Mesenchymal stem cell (in vitro differentiated cells and primary cell): ENCODE measurements at regions not wholly inside any gene's neighbourhood (a gene's known extent, or its start where the extent isn't known, plus 50 kb on each side); places are given as distances from the start of the nearest gene placed in this dataset.

Experiments
- DNase-seq: peaks from one replicate; pipeline ENCODE4 v3.0.0-alpha.2; 2013
- H2AFZ ChIP-seq: one replicate; pipeline ENCODE4 v1.6.1; 2013; ENCODE audit warnings: low read depth, mild to moderate bottlenecking, control low read depth, inconsistent platforms, low read length, moderate library complexity
- H2AK5ac ChIP-seq: 2 replicates; pipeline ENCODE4 v1.6.1; 2013; ENCODE audit warnings: low read length, moderate library complexity, mild to moderate bottlenecking, inconsistent platforms; ENCODE audit not compliant: severe bottlenecking
- H2BK120ac ChIP-seq: one replicate; pipeline ENCODE4 v1.6.1; 2013; ENCODE audit warnings: low read depth, mild to moderate bottlenecking, inconsistent platforms, low read length, moderate library complexity
- H2BK12ac ChIP-seq, 2 experiments: one replicate each; pipeline ENCODE4 v1.6.1; 2013; ENCODE audit warnings: inconsistent platforms in 2 of 2, low read length in 2 of 2, mild to moderate bottlenecking in 2 of 2, moderate library complexity in 2 of 2, control low read depth in 1 of 2
- H2BK15ac ChIP-seq: one replicate; pipeline ENCODE4 v1.6.1; 2013; ENCODE audit warnings: mild to moderate bottlenecking, low read depth, inconsistent platforms; ENCODE audit not compliant: poor library complexity, severe bottlenecking
- H2BK5ac ChIP-seq: 2 replicates; pipeline ENCODE4 v1.6.1; 2013; ENCODE audit warnings: low read depth, mild to moderate bottlenecking, low read length, control low read depth, inconsistent platforms; ENCODE audit not compliant: poor library complexity, severe bottlenecking
- H3K14ac ChIP-seq, 2 experiments: one replicate each; pipeline ENCODE4 v1.6.1; 2013; ENCODE audit warnings: inconsistent platforms in 2 of 2, low read length in 2 of 2, control low read depth in 1 of 2, mild to moderate bottlenecking in 1 of 2, moderate library complexity in 1 of 2
- H3K18ac ChIP-seq, 2 experiments: one replicate each; pipeline ENCODE4 v1.6.1; 2013; ENCODE audit warnings: inconsistent platforms in 2 of 2, low read length in 2 of 2, control low read depth in 1 of 2, low read depth in 1 of 2, mild to moderate bottlenecking in 1 of 2
- H3K23ac ChIP-seq, 2 experiments: one replicate each; pipeline ENCODE4 v1.6.1; 2013; ENCODE audit warnings: inconsistent platforms in 2 of 2, low read length in 2 of 2, mild to moderate bottlenecking in 2 of 2, moderate library complexity in 2 of 2, control low read depth in 1 of 2
- H3K27ac ChIP-seq: 2 replicates; pipeline ENCODE4 v1.5.1; 2013; ENCODE audit warnings: mild to moderate bottlenecking, moderate library complexity, low read length, control low read depth, inconsistent platforms; ENCODE audit not compliant: poor library complexity, severe bottlenecking
- H3K27me3 ChIP-seq, 2 experiments: 2 replicates each; pipeline versions ENCODE4 v1.6.1 to v1.7.0; 2013; ENCODE audit warnings: low read length in 2 of 2, mild to moderate bottlenecking in 2 of 2, moderate library complexity in 2 of 2, control low read depth in 1 of 2, inconsistent platforms in 1 of 2; ENCODE audit not compliant: control insufficient read depth in 1 of 2, insufficient read depth in 1 of 2
- H3K36me3 ChIP-seq, 2 experiments: 2 replicates each; pipeline versions ENCODE4 v1.6.1 to v1.7.0; 2013; ENCODE audit warnings: low read length in 2 of 2, control low read depth in 1 of 2, inconsistent platforms in 1 of 2, low read depth in 1 of 2, mild to moderate bottlenecking in 1 of 2; ENCODE audit not compliant: insufficient read depth in 2 of 2, control insufficient read depth in 1 of 2
- H3K4ac ChIP-seq, 2 experiments: one replicate each; pipeline ENCODE4 v1.6.1; 2013; ENCODE audit warnings: inconsistent platforms in 2 of 2, low read length in 2 of 2, mild to moderate bottlenecking in 2 of 2, moderate library complexity in 2 of 2, control low read depth in 1 of 2, low read depth in 1 of 2
- H3K4me1 ChIP-seq: 2 replicates; pipeline ENCODE4 v1.6.1; 2013; ENCODE audit warnings: low read depth, low read length, control low read depth; ENCODE audit not compliant: control insufficient read depth, insufficient read depth
- H3K4me2 ChIP-seq: 2 replicates; pipeline ENCODE4 v1.6.1; 2013; ENCODE audit warnings: low read length, mild to moderate bottlenecking, inconsistent platforms; ENCODE audit not compliant: poor library complexity, severe bottlenecking
- H3K4me3 ChIP-seq, 2 experiments: 2 replicates each; pipeline versions ENCODE4 v1.5.1 to v1.7.0; 2013; ENCODE audit warnings: low read length in 2 of 2, mild to moderate bottlenecking in 2 of 2, control low read depth in 1 of 2, low read depth in 1 of 2; ENCODE audit not compliant: insufficient read depth in 1 of 2
- H3K79me1 ChIP-seq: replicated peaks from 2 replicates; pipeline ENCODE4 v1.6.1; 2013; ENCODE audit warnings: mild to moderate bottlenecking, control low read depth, low read length, inconsistent platforms; ENCODE audit not compliant: poor library complexity, severe bottlenecking
- H3K9ac ChIP-seq: 2 replicates; pipeline ENCODE4 v1.7.0; 2013; ENCODE audit warnings: mild to moderate bottlenecking, low read length, moderate library complexity
- H3K9me3 ChIP-seq: 2 replicates; pipeline ENCODE4 v1.7.0; 2013; ENCODE audit warnings: mild to moderate bottlenecking, low read length; ENCODE audit not compliant: control insufficient read depth
- H4K8ac ChIP-seq: one replicate; pipeline ENCODE4 v1.6.1; 2013; ENCODE audit warnings: inconsistent platforms, mild to moderate bottlenecking, low read length, moderate library complexity
- H4K91ac ChIP-seq: one replicate; pipeline ENCODE4 v1.6.1; 2013; ENCODE audit warnings: mild to moderate bottlenecking, low read length, inconsistent platforms
- WGBS: methylation state at CpG from one replicate; pipeline ENCODE4 v1.1.7; 2013; ENCODE audit warnings: mixed read lengths; 5-methylcytosine and 5-hydroxymethylcytosine counted together

- Histone ChIP-seq H2AK5ac (no peak overlapping the region), H3K79me1 (no peaks in the 10 kb centered on the region), H3K4me3 (no peak overlapping the region), H2AFZ (no peak overlapping the region), H3K9ac (no peak overlapping the region), H2BK12ac (no peak overlapping the region), H3K9me3 (no peaks in the 10 kb centered on the region), H3K18ac (no peak overlapping the region), H2BK5ac (no peak overlapping the region), H2BK15ac (no peak overlapping the region), H3K27ac (no peak overlapping the region), H3K4ac (no peak overlapping the region), H3K4me1 (no peaks in the 10 kb centered on the region), H4K8ac (no peak overlapping the region), H2BK120ac (no peak overlapping the region), H3K14ac (no peak overlapping the region), H3K4me2 (no peak overlapping the region), H3K27me3 (no peaks in the 10 kb centered on the region), H4K91ac (no peak overlapping the region), H3K23ac (no peak overlapping the region), H3K36me3 (no peaks in the 10 kb centered on the region)
- WGBS, result 84% methylated on average over 1 of the region's 1 CpG
- DNase-seq, result no peak
Measured at GRCh38 chr16:5647051-5647450, 549.5 kb upstream of the EEF2KMT start.

DNA sequence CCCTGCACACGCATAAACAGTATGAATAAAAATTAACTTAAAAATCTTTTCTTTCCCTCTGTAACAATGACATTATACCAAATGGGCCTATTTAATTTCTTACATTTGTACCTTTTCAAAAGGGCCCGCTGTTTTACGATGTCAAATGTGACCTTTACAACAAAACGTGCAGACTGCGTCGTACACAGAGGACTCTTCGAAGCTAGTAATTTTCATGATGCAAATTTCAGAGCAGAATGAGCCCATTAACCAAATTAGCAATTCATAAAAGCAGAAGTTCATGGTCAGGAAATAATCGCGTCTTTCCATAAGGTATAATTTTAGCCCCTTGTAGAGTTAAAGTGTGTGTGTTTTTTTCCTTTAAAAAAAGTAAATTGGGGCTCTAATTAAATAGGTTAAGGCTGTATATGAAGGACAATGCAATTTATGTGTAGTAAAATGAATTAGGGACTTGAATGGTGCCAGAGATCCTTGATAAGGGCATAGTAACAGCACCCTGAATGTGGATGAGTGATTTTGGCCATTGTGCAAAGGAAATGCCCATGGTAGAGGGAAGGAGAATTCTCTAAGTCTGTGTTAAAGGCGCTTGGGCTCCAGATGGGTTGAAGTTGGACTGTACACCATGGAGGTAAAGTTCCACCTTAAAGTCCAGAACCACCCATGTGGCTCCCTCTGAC lies 546.4 kb upstream of the EEF2KMT start:
- no peak overlapping the region for H3K14ac ChIP-seq
- no peak overlapping the region for H2BK120ac ChIP-seq
- no peak overlapping the region for H3K9ac ChIP-seq
- no peak overlapping the region for H2BK5ac ChIP-seq
- H2BK12ac ChIP-seq, result no peak overlapping the region
- H3K4me3 ChIP-seq, result no peak overlapping the region
- no peak overlapping the region for H3K18ac ChIP-seq
- H3K4me1 ChIP-seq, result no peaks in the 10 kb centered on the region
- H4K91ac ChIP-seq, result no peak overlapping the region
- no peak overlapping the region for H4K8ac ChIP-seq
- no peak overlapping the region for H3K4ac ChIP-seq
- H3K79me1 ChIP-seq, result no peaks in the 10 kb centered on the region
- H3K36me3 ChIP-seq, result no peaks in the 10 kb centered on the region
- H3K9me3 ChIP-seq, result no peaks in the 10 kb centered on the region
- no peak overlapping the region for H2AK5ac ChIP-seq
- no peak overlapping the region for H2AFZ ChIP-seq
- no peak overlapping the region for H3K4me2 ChIP-seq
- 87% methylated on average over 10 of the region's 10 CpGs for WGBS
- no peak overlapping the region for H3K27ac ChIP-seq
- no peaks in the 10 kb centered on the region for H3K27me3 ChIP-seq
- DNase-seq, result no peak
- H3K23ac ChIP-seq, result no peak overlapping the region
- no peak overlapping the region for H2BK15ac ChIP-seq

DNA sequence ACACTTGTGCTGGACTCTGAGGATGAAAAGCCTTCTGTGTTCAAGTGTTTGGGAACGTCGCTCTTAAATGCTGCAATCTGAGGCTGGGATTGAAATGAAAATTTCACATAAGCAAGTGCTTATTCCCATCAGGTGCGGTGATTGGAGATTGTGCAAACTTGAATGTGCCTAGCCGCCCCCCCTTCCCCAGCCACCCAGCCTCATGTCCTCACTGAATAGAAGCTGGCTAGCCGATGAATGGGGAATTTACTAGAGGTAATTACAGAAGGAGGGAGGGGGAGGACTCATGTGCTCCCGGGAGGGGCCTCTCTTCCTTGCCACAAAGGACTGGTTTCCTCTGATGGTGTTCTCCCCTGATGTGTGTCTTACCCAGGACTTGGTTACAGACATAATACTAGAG lies 544.8 kb upstream of the EEF2KMT start:
- Histone ChIP-seq H3K18ac (no peak overlapping the region), H3K4me1 (no peaks in the 10 kb centered on the region), H2BK12ac (no peak overlapping the region), H3K4ac (no peak overlapping the region), H3K4me2 (no peak overlapping the region), H3K27me3 (no peaks in the 10 kb centered on the region), H2BK15ac (no peak overlapping the region), H3K4me3 (no peak overlapping the region), H4K91ac (no peak overlapping the region), H3K23ac (no peak overlapping the region), H3K79me1 (no peaks in the 10 kb centered on the region), H3K14ac (no peak overlapping the region), H2BK5ac (no peak overlapping the region), H3K36me3 (no peaks in the 10 kb centered on the region), H2AK5ac (no peak overlapping the region), H2AFZ (no peak overlapping the region), H3K9me3 (no peaks in the 10 kb centered on the region), H3K27ac (no peak overlapping the region), H2BK120ac (no peak overlapping the region), H3K9ac (no peak overlapping the region), H4K8ac (no peak overlapping the region)
- 91% methylated on average over 4 of the region's 6 CpGs for WGBS
- no peak for DNase-seq

DNA sequence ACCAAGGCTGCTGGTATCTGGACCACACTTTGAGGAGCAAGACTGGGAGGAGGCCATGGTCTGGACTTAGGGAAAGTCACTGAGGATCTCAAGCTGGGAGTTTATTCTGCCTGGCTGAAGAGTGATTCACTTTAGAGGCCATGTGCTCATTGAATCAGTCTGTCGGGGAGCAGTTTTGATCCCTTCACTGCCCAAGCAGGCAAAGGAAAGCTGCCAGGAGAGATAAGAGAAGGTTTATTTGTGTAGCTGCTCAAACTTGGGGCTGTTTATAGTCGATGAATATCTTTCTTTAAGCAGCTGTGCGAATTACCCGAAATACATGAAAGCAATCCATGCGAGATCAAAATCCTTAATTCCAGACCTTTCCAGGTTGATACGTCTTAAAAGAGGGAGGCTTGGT lies 544.4 kb upstream of the EEF2KMT start:
- Histone ChIP-seq H3K27me3 (no peaks in the 10 kb centered on the region), H4K8ac (no peak overlapping the region), H3K4me1 (no peaks in the 10 kb centered on the region), H3K4me2 (no peak overlapping the region), H2BK5ac (no peak overlapping the region), H2AK5ac (no peak overlapping the region), H2BK12ac (no peak overlapping the region), H3K23ac (no peak overlapping the region), H3K14ac (no peak overlapping the region), H3K36me3 (no peaks in the 10 kb centered on the region), H3K9ac (no peak overlapping the region), H3K4ac (no peak overlapping the region), H3K79me1 (no peaks in the 10 kb centered on the region), H3K27ac (no peak overlapping the region), H2BK120ac (no peak overlapping the region), H4K91ac (no peak overlapping the region), H3K9me3 (no peaks in the 10 kb centered on the region), H2BK15ac (no peak overlapping the region), H3K4me3 (no peak overlapping the region), H2AFZ (no peak overlapping the region), H3K18ac (no peak overlapping the region)
- no peak for DNase-seq
- 83% methylated on average over 6 of the region's 6 CpGs for WGBS
